ENCODE measurements at regions not wholly inside any gene's neighbourhood (a gene's known extent, or its start where the extent isn't known, plus 50 kb on each side); places are given as distances from the start of the nearest gene placed in this dataset.

DNA sequence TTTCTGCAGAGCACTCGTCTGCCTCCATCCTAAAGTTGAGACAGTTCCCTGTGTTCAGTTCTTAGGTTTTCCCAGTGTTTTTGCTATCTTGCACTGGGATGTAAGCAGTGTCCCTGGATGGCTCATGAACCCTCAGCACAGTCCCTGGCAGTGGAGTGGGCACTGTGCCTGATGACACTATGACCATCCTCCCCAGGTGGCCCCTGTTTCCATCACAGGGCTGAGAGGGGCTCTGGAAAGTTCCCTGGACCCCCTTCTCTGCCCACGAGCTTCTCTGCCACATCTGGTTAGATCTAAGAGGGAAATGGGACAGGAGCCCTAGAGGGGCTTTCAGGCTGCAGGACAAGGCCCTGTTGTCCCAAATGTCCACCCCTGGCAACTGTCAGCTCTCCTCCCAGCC is 249.8 kb upstream of the SFSWAP start (continued):
- TF ChIP-seq, protein P1, sequence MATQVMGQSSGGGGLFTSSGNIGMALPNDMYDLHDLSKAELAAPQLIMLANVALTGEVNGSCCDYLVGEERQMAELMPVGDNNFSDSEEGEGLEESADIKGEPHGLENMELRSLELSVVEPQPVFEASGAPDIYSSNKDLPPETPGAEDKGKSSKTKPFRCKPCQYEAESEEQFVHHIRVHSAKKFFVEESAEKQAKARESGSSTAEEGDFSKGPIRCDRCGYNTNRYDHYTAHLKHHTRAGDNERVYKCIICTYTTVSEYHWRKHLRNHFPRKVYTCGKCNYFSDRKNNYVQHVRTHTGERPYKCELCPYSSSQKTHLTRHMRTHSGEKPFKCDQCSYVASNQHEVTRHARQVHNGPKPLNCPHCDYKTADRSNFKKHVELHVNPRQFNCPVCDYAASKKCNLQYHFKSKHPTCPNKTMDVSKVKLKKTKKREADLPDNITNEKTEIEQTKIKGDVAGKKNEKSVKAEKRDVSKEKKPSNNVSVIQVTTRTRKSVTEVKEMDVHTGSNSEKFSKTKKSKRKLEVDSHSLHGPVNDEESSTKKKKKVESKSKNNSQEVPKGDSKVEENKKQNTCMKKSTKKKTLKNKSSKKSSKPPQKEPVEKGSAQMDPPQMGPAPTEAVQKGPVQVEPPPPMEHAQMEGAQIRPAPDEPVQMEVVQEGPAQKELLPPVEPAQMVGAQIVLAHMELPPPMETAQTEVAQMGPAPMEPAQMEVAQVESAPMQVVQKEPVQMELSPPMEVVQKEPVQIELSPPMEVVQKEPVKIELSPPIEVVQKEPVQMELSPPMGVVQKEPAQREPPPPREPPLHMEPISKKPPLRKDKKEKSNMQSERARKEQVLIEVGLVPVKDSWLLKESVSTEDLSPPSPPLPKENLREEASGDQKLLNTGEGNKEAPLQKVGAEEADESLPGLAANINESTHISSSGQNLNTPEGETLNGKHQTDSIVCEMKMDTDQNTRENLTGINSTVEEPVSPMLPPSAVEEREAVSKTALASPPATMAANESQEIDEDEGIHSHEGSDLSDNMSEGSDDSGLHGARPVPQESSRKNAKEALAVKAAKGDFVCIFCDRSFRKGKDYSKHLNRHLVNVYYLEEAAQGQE (IDR thresholded peaks at IDR 0.05; ENCODE audit: borderline replicate concordance), result no peak
- TF ChIP-seq, protein P1 (CRISPR knock-in tag; IDR thresholded peaks at IDR 0.05; ENCODE audit: low read depth), result no peak

DNA sequence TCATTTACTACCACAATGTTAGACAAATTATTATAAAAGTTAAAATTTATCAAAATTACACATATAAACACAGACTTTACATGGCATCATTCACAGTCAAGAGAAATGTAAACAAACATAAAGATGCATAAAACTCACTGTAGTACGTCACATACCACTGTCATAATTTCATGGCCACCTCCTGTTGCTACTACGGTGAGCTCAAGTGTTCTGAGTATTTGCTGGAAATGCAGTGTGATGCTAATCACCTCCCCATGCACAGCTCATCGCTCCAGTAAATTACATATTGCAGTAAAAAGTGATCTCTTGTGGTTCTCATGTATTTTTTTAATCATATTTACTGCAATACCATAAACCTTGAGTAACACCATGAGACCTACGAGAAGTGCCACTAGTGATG is 247.7 kb upstream of the SFSWAP start:
- ChIA-PET CTCF (ENCODE audit: low intra/inter-chr PET ratio) (no interaction called here), POLR2A (no interaction called here)
- Histone ChIP-seq H3K4me2 (ENCODE audit: insufficient read depth, low read length) (no peak overlapping the region), H3K9me3 (replicated peaks; ENCODE audit: control insufficient read depth, insufficient read depth, low read depth, low read length) (no peaks in the 10 kb centered on the region), H3K9ac (ENCODE audit: insufficient read depth in 1 of 2, low read depth in 2 of 2, low read length in 2 of 2) (no peak overlapping the region), H3K27ac (ENCODE audit: extremely low read depth, low read depth, low read length) (no peak overlapping the region), H2AFZ (ENCODE audit: low read depth, low read length) (no peak overlapping the region), H3K27me3 (ENCODE audit: control insufficient read depth in 2 of 2, insufficient read depth in 2 of 2, low read length in 2 of 2) (peaks cover 18 to 48% of the 10 kb centered on the region in 2 experiments), H3K36me3 (ENCODE audit: control insufficient read depth, insufficient read depth, low read length) (no peaks in the 10 kb centered on the region), H3K4me1 (replicated peaks in 1 of 2; ENCODE audit: control insufficient read depth in 2 of 2, insufficient read depth in 2 of 2, low read length in 2 of 2) (peaks cover 4 to 16% of the 10 kb centered on the region in 2 experiments; a peak in 3 of 5 replicates), H3K9me1 (ENCODE audit: control insufficient read depth, insufficient read depth, low read length) (no peaks in the 10 kb centered on the region), H4K20me1 (replicated peaks; ENCODE audit: control insufficient read depth, insufficient read depth, low read length) (no peaks in the 10 kb centered on the region), H3K4me3 (no peak overlapping the region), H3K79me2 (ENCODE audit: control insufficient read depth, insufficient read depth, low read length) (no peaks in the 10 kb centered on the region)
- in situ Hi-C loops (cut with MboI) (no loop called here), intact Hi-C loops (cut with micrococcal nuclease) (no loop called here)
- ATAC-seq (no peak), DNase-seq (ENCODE audit: extremely low read depth in 1 of 4, low spot score in 3 of 4) (no peak), FAIRE-seq (no peak)
- 2% methylated on average over 4 of the region's 4 CpGs for WGBS (ENCODE audit: insufficient coverage, low coverage, missing lambda C conversion rate)
- no TSS peak for BruUV-seq (replicated peaks)
- TF ChIP-seq JUNB (CRISPR knock-in tag; conservative IDR thresholded peaks at IDR 0.05) (no peak), TBL1XR1 (IDR thresholded peaks at IDR 0.05; ENCODE audit: low read length in 2 of 2) (no peak), CEBPG (CRISPR knock-in tag; IDR thresholded peaks at IDR 0.05) (no peak), CEBPG (tag; conservative IDR thresholded peaks at IDR 0.05 in 1 of 2, IDR thresholded peaks at IDR 0.05 in 1 of 2) (no peak), WHSC1 (IDR thresholded peaks at IDR 0.05; ENCODE audit: low read length) (no peak), HCFC1 (IDR thresholded peaks at IDR 0.05; ENCODE audit: low read depth, low read length) (no peak), KLF10 (CRISPR knock-in tag; IDR thresholded peaks at IDR 0.05) (no peak), RFX7 (CRISPR knock-in tag; IDR thresholded peaks at IDR 0.05) (no peak), NCOA4 (IDR thresholded peaks at IDR 0.05; ENCODE audit: partially characterized antibody) (no peak), ZNF133 (CRISPR knock-in tag; IDR thresholded peaks at IDR 0.05) (no peak), ZNF79 (CRISPR knock-in tag; IDR thresholded peaks at IDR 0.05; ENCODE audit: low read depth) (no peak), CBFB (CRISPR knock-in tag; IDR thresholded peaks at IDR 0.05) (no peak)
- TF ChIP-seq, protein P2, sequence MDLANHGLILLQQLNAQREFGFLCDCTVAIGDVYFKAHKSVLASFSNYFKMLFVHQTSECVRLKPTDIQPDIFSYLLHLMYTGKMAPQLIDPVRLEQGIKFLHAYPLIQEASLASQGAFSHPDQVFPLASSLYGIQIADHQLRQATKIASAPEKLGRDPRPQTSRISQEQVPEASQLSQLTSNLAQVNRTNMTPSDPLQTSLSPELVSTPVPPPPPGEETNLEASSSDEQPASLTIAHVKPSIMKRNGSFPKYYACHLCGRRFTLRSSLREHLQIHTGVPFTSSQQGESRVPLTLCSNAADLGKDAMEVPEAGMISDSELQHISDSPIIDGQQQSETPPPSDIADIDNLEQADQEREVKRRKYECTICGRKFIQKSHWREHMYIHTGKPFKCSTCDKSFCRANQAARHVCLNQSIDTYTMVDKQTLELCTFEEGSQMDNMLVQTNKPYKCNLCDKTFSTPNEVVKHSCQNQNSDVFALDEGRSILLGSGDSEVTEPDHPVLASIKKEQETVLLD (IDR thresholded peaks at IDR 0.05), result no peak
